ENCODE measurements at regions not wholly inside any gene's neighbourhood (a gene's known extent, or its start where the extent isn't known, plus 50 kb on each side); places are given as distances from the start of the nearest gene placed in this dataset.

DNA sequence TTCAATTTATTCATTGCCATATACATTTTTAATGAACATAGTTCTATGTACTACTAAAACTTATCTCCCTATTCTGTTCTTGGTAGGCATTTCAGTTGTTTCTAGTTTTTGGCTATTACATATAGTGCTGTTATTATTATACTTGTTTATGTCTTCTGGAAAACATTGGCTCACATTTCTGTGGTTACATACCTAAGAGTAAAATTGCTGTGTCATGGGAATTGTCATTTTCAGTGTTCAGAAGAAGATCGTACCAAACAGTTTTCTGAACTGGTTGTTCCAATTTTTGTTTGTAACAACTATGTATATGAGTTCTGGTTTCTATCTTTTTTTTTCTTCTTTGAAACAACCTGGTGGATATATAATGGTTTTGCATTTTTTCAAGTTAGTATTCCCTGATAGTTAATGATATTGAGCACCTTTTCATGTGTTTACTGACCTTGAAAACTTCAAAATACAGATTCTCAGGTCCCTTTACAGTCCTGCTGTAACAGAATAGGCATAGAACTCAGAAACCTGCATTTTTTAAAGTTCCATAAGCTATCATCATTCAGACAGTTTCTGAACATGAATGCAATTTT, 230.7 kb downstream of the JRKL start:
- intact Hi-C loops (cut with DNase I; ENCODE audit: low total_unique reads) = no loop called here
- Histone ChIP-seq H3K36me3 (no peaks in the 10 kb centered on the region), H3K4me1 (peaks cover 15 to 23% of the 10 kb centered on the region in 2 donors), H3K9me3 (no peaks in the 10 kb centered on the region), H3K4me3 (no peak overlapping the region), H3K27ac (peak overlapping the region in 1 of 4 donors; percentile 29), H3K27me3 (no peaks in the 10 kb centered on the region)
- ATAC-seq (no peak), DNase-seq (no peak)
- TF ChIP-seq, protein P1, sequence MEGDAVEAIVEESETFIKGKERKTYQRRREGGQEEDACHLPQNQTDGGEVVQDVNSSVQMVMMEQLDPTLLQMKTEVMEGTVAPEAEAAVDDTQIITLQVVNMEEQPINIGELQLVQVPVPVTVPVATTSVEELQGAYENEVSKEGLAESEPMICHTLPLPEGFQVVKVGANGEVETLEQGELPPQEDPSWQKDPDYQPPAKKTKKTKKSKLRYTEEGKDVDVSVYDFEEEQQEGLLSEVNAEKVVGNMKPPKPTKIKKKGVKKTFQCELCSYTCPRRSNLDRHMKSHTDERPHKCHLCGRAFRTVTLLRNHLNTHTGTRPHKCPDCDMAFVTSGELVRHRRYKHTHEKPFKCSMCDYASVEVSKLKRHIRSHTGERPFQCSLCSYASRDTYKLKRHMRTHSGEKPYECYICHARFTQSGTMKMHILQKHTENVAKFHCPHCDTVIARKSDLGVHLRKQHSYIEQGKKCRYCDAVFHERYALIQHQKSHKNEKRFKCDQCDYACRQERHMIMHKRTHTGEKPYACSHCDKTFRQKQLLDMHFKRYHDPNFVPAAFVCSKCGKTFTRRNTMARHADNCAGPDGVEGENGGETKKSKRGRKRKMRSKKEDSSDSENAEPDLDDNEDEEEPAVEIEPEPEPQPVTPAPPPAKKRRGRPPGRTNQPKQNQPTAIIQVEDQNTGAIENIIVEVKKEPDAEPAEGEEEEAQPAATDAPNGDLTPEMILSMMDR (IDR thresholded peaks at IDR 0.05 in 4 of 5, conservative IDR thresholded peaks at IDR 0.05 in 1 of 5) = no peak
- no peak for TF ChIP-seq POLR2A (IDR thresholded peaks at IDR 0.05)
- in situ Hi-C loops (cut with MboI; ENCODE audit: low sequenced_read_pairs in 4 of 4) = no loop called here

DNA sequence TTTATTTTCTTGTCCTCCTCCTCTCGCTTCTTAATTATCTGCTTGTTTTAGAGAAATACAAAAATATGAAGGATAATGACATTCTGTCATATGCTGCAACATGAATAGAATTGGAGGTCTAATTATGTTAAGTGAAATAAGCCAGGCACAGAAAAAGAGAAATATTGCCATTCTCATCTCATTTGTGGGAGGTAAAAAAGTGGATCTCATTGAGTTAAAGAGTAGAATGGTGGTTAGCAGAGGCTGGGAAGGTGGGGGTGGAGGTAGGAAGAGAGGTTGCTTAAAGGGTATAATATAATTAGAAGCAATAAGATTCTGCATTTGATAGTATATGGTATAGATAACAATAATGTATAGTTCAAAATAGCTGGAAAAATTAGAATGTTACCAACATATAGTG, 231.3 kb downstream of the JRKL start:
- Histone ChIP-seq H3K4me1 (peaks cover 15 to 23% of the 10 kb centered on the region in 2 donors), H3K36me3 (no peaks in the 10 kb centered on the region), H3K9me3 (no peaks in the 10 kb centered on the region), H3K27me3 (no peaks in the 10 kb centered on the region), H3K27ac (peak overlapping the region in 1 of 4 donors; percentile 29), H3K4me3 (no peak overlapping the region)
- intact Hi-C loops (cut with DNase I; ENCODE audit: low total_unique reads) (no loop called here), in situ Hi-C loops (cut with MboI; ENCODE audit: low sequenced_read_pairs in 4 of 4) (no loop called here)
- DNase-seq (no peak), ATAC-seq (no peak)
- TF ChIP-seq POLR2A (IDR thresholded peaks at IDR 0.05) = no peak
- TF ChIP-seq, protein P1 (IDR thresholded peaks at IDR 0.05 in 4 of 5, conservative IDR thresholded peaks at IDR 0.05 in 1 of 5) = no peak

DNA sequence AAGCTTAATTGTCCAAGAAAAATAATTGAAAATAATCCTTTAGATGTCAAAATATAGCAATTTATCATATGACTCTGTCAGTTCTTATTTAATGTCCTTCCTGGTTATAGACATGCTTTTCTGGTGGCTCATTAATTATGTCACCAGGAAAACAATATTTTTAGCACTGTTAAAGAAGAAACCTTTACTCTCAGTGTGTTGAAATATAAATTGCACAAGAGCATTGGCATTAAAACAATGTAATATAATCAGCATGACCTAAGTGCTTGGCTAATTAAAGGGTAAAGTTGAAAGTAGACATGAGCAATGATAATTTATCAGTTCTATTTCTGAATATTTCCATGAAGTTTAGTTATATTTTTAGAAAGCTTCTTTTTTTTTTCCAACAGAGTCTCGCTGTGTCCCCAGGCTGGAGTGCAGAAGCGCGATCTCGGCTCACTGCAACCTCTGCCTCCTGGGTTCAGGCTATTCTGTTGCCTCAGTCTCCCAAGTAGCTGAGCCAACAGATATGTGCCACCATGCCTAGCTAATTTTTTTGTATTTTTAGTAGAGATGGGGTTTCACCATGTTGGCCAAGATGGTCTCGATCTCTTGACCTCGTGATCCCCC, 232.3 kb downstream of the JRKL start:
- TF ChIP-seq, protein P1 (IDR thresholded peaks at IDR 0.05 in 4 of 5, conservative IDR thresholded peaks at IDR 0.05 in 1 of 5) = no peak
- TF ChIP-seq POLR2A (IDR thresholded peaks at IDR 0.05) = no peak
- H3K4me1 ChIP-seq = peaks cover 15 to 23% of the 10 kb centered on the region in 2 donors
- H3K27ac ChIP-seq = peak overlapping the region in 2 of 4 donors; percentile 50
- ATAC-seq (peak; percentile 74 to 81), DNase-seq (no peak)
- intact Hi-C loops (cut with DNase I; ENCODE audit: low total_unique reads) (no loop called here), in situ Hi-C loops (cut with MboI; ENCODE audit: low sequenced_read_pairs in 4 of 4) (no loop called here)
- no peaks in the 10 kb centered on the region for H3K27me3 ChIP-seq
- no peak overlapping the region for H3K4me3 ChIP-seq
- no peaks in the 10 kb centered on the region for H3K9me3 ChIP-seq
- H3K36me3 ChIP-seq = no peaks in the 10 kb centered on the region

DNA sequence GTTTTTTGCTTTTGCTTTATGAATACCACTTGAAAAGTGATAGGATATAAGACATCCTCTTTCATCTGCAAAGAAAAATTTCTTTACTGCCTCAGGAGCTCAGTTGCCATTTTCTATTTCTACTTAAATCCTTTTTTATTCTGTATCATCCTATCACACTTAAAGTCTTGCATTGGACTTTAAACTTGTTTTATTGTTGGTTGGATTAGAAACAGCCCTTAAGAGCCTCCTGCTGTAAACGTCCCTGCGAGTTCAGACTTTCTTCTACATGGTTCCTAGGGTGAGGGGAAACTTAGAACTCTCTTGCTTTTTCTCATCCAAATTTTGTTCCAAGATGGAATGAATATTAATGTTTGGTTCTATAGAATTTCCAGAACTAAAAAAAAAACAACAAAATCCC, 234.3 kb downstream of the JRKL start:
- intact Hi-C loops (cut with DNase I; ENCODE audit: low total_unique reads) (no loop called here), in situ Hi-C loops (cut with MboI; ENCODE audit: low sequenced_read_pairs in 4 of 4) (no loop called here)
- Histone ChIP-seq H3K4me1 (peaks cover 15 to 23% of the 10 kb centered on the region in 2 donors), H3K27ac (no peak overlapping the region), H3K9me3 (no peaks in the 10 kb centered on the region), H3K4me3 (no peak overlapping the region), H3K27me3 (no peaks in the 10 kb centered on the region), H3K36me3 (no peaks in the 10 kb centered on the region)
- DNase-seq (no peak), ATAC-seq (no peak)
- TF ChIP-seq, protein P1 (IDR thresholded peaks at IDR 0.05 in 4 of 5, conservative IDR thresholded peaks at IDR 0.05 in 1 of 5) = no peak
- TF ChIP-seq POLR2A (IDR thresholded peaks at IDR 0.05) = no peak

Measured in gastrocnemius medialis (tissue), 4 donors.